Activated CD4-positive, alpha-beta memory T cell treated with anti-CD3 and anti-CD28 coated beads for 36 hours (primary cell): ENCODE measurements at regions not wholly inside any gene's neighbourhood (a gene's known extent, or its start where the extent isn't known, plus 50 kb on each side); places are given as distances from the start of the nearest gene placed in this dataset.
"Not testable (repeated sequence)": the region's sequence is repeated elsewhere in the genome, so short reads cannot be mapped to it uniquely, and the experiment has no call there.

Source experiments
- CTCF ChIA-PET: fragments of 350-600 bp; sonication (Branson Sonifier 250); formaldehyde crosslinking; loops from one replicate; lab custom pipeline; 2021; ENCODE audit warnings: antibody characterized with exemption, inconsistent platforms; lab: Charles Lee
- POLR2A ChIA-PET: fragments of 350-600 bp; sonication (Branson Sonifier 250); formaldehyde crosslinking; loops from one replicate; lab custom pipeline; 2021; ENCODE audit warnings: antibody characterized with exemption; lab: Charles Lee
- DNase-seq: peaks from one replicate; pipeline ENCODE4 v3.0.0-alpha.2; 2020
- H3K27ac Mint-ChIP-seq: one replicate; pipeline ENCODE4 v1.8.0; 2021; ENCODE audit warnings: mixed read lengths
- H3K27me3 Mint-ChIP-seq: one replicate; pipeline ENCODE4 v1.8.0; 2021; ENCODE audit warnings: mixed read lengths
- H3K36me3 Mint-ChIP-seq: one replicate; pipeline ENCODE4 v1.8.0; 2021; ENCODE audit warnings: mixed read lengths
- H3K4me1 Mint-ChIP-seq: one replicate; pipeline ENCODE4 v1.8.0; 2021; ENCODE audit warnings: low read depth, mixed read lengths
- H3K4me3 Mint-ChIP-seq: one replicate; pipeline ENCODE4 v1.8.0; 2021; ENCODE audit warnings: mild to moderate bottlenecking, mixed read lengths
- H3K9me3 Mint-ChIP-seq: one replicate; pipeline ENCODE4 v1.8.0; 2021; ENCODE audit warnings: mixed read lengths
- intact Hi-C: fragments of 100-400 bp; cut with micrococcal nuclease; formaldehyde crosslinking; loops from one replicate; pipeline ENCODE4 v1.15.1; 2023

GRCh38 chr6:43932259-43933147, 162.5 kb downstream of the VEGFA start:
- Mint-ChIP-seq H3K4me3 (no peak overlapping the region), H3K4me1 (peaks cover 4% of the 10 kb centered on the region), H3K27me3 (no peaks in the 10 kb centered on the region), H3K9me3 (no peaks in the 10 kb centered on the region), H3K36me3 (no peaks in the 10 kb centered on the region), H3K27ac (no peak overlapping the region)
- ChIA-PET POLR2A (no interaction called here), CTCF (interaction anchor here (1.0 kb wide), 1 partner anchor 31 kb away, joined by 3 read pairs; no protein-coding TSS in a partner anchor)
- DNase-seq, result no peak
- intact Hi-C loops, result no loop called here

- no peak for DNase-seq
- CTCF ChIA-PET, result no interaction called here
These were observed 161.2 kb downstream of the VEGFA start for GRCh38 chr6:43931201-43931600.

GRCh38 chr6:43930440-43931154, 160.6 kb downstream of the VEGFA start:
- Mint-ChIP-seq H3K4me1 (peaks cover 6% of the 10 kb centered on the region), H3K27me3 (no peaks in the 10 kb centered on the region), H3K36me3 (no peaks in the 10 kb centered on the region), H3K27ac (no peak overlapping the region), H3K4me3 (no peak overlapping the region), H3K9me3 (no peaks in the 10 kb centered on the region)
- DNase-seq, result no peak
- POLR2A ChIA-PET, result no interaction called here
- intact Hi-C loops, result no loop called here
- CTCF ChIA-PET, result no interaction called here

More at GRCh38 chr6:43931201-43931600, 161.2 kb downstream of the VEGFA start:
- peaks cover 6% of the 10 kb centered on the region for H3K4me1 Mint-ChIP-seq
- H3K27ac Mint-ChIP-seq, result no peak overlapping the region
- H3K4me3 Mint-ChIP-seq, result no peak overlapping the region
- intact Hi-C loops, result no loop called here
- H3K36me3 Mint-ChIP-seq, result no peaks in the 10 kb centered on the region
- no peaks in the 10 kb centered on the region for H3K9me3 Mint-ChIP-seq
- H3K27me3 Mint-ChIP-seq, result no peaks in the 10 kb centered on the region
- POLR2A ChIA-PET, result no interaction called here

GRCh38 chr6:43929511-43929910, 159.5 kb downstream of the VEGFA start:
- ChIA-PET CTCF (interaction anchor here (1.0 kb wide), 1 partner anchor 339 kb away, joined by 3 read pairs; no protein-coding TSS in a partner anchor), POLR2A (no interaction called here)
- no peaks in the 10 kb centered on the region for H3K36me3 Mint-ChIP-seq
- peaks cover 8% of the 10 kb centered on the region for H3K4me1 Mint-ChIP-seq
- no peaks in the 10 kb centered on the region for H3K9me3 Mint-ChIP-seq
- no peak for DNase-seq
- intact Hi-C loops, result no loop called here
- no peak overlapping the region for H3K27ac Mint-ChIP-seq
- no peaks in the 10 kb centered on the region for H3K27me3 Mint-ChIP-seq
- no peak overlapping the region for H3K4me3 Mint-ChIP-seq

GRCh38 chr6:43927532-43928210, 157.7 kb downstream of the VEGFA start:
- Mint-ChIP-seq H3K4me3 (no peak overlapping the region), H3K4me1 (peaks cover 25% of the 10 kb centered on the region), H3K27ac (no peak overlapping the region), H3K36me3 (no peaks in the 10 kb centered on the region), H3K27me3 (no peaks in the 10 kb centered on the region), H3K9me3 (no peaks in the 10 kb centered on the region)
- DNase-seq, result no peak
- intact Hi-C loops, result no loop called here
- POLR2A ChIA-PET, result no interaction called here
- CTCF ChIA-PET, result interaction anchor here (1.1 to 2.3 kb wide), 2 partner anchors 25 to 153 kb away, joined by 4 to 7 read pairs; no protein-coding TSS in a partner anchor

- ChIA-PET POLR2A (no interaction called here), CTCF (interaction anchor here (2.3 kb wide), 1 partner anchor 153 kb away, joined by 7 read pairs; no protein-coding TSS in a partner anchor)
- no peak overlapping the region for H3K27ac Mint-ChIP-seq
- no peaks in the 10 kb centered on the region for H3K36me3 Mint-ChIP-seq
- no peaks in the 10 kb centered on the region for H3K9me3 Mint-ChIP-seq
- peaks cover 25% of the 10 kb centered on the region for H3K4me1 Mint-ChIP-seq
- no peak overlapping the region for H3K4me3 Mint-ChIP-seq
- DNase-seq, result no peak
- intact Hi-C loops, result no loop called here
- no peaks in the 10 kb centered on the region for H3K27me3 Mint-ChIP-seq
These were observed 156.9 kb downstream of the VEGFA start for GRCh38 chr6:43926634-43927531.

- intact Hi-C loops, H3K27me3 Mint-ChIP-seq, CTCF ChIA-PET: not testable (repeated sequence)
These were observed 155.7 kb downstream of the VEGFA start for GRCh38 chr6:43925636-43926139.

GRCh38 chr6:43924222-43924702, 154.3 kb downstream of the VEGFA start:
- CTCF ChIA-PET, result interaction anchor here (0.6 to 0.7 kb wide), 2 partner anchors 150 to 203 kb away, joined by 3 read pairs; no protein-coding TSS in a partner anchor
- peak; percentile 80 for DNase-seq
- Mint-ChIP-seq H3K4me3 (no peak overlapping the region), H3K4me1 (peaks cover 25% of the 10 kb centered on the region), H3K9me3 (no peaks in the 10 kb centered on the region), H3K27me3 (no peaks in the 10 kb centered on the region), H3K27ac (no peak overlapping the region), H3K36me3 (no peaks in the 10 kb centered on the region)
- POLR2A ChIA-PET, result no interaction called here
- intact Hi-C loops, result no loop called here

More at GRCh38 chr6:43925636-43926139, 155.7 kb downstream of the VEGFA start:
- POLR2A ChIA-PET, H3K27ac Mint-ChIP-seq, H3K4me3 Mint-ChIP-seq, H3K36me3 Mint-ChIP-seq, DNase-seq, H3K9me3 Mint-ChIP-seq: not testable (repeated sequence)
- H3K4me1 Mint-ChIP-seq, result peaks cover 25% of the 10 kb centered on the region

- Mint-ChIP-seq H3K4me3 (no peak overlapping the region), H3K4me1 (peaks cover 25% of the 10 kb centered on the region), H3K9me3 (no peaks in the 10 kb centered on the region), H3K36me3 (no peaks in the 10 kb centered on the region), H3K27ac (no peak overlapping the region), H3K27me3 (no peaks in the 10 kb centered on the region)
- DNase-seq, result no peak
- POLR2A ChIA-PET, result no interaction called here
- intact Hi-C loops, result no loop called here
- CTCF ChIA-PET, result interaction anchor here (0.6 to 0.7 kb wide), 2 partner anchors 150 to 202 kb away, joined by 3 read pairs; no protein-coding TSS in a partner anchor
These were observed 153.6 kb downstream of the VEGFA start for GRCh38 chr6:43923376-43924221.
